HG02870 (cell line): ENCODE measurements at regions not wholly inside any gene's neighbourhood (a gene's known extent, or its start where the extent isn't known, plus 50 kb on each side); places are given as distances from the start of the nearest gene placed in this dataset.

ENCODE experiments used
- ATAC-seq: cut with Tn5 transposase; IDR thresholded peaks from one replicate; pipeline ENCODE4 v1.9.1; 2021; ENCODE audit warnings: mild to moderate bottlenecking, moderate library complexity; ENCODE audit not compliant: unreplicated experiment

GRCh38 chrX:51954592-51954991 lies 61.2 kb downstream of the MAGED1 start:
- no peak for ATAC-seq

- peak; percentile 99 for ATAC-seq
Measured at GRCh38 chrX:51955200-51955599, 61.8 kb downstream of the MAGED1 start.

- ATAC-seq: no peak
Measured at GRCh38 chrX:51956441-51956840, 63.0 kb downstream of the MAGED1 start.

GRCh38 chrX:51975360-51975759 lies 81.9 kb downstream of the MAGED1 start:
- ATAC-seq: no peak

DNA sequence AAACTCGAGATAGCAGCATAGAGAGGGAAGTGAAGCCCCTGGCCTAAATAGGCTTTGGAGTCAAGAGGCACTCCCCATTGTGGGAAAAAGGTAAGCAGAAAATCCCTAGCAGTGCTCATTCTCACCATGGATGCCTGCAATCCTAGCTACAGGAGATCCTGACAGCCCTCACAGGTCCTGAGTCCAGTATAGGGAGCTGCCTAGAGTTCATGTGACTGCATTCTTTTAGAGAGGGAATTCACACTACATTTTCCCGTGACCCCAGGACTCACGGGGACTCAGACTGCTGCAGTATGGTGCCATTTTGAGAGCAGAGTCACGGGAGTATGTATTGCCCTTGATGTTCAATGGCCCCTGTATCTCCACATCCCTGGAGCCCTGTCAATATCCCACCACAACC lies 82.4 kb downstream of the MAGED1 start:
- no peak for ATAC-seq

DNA sequence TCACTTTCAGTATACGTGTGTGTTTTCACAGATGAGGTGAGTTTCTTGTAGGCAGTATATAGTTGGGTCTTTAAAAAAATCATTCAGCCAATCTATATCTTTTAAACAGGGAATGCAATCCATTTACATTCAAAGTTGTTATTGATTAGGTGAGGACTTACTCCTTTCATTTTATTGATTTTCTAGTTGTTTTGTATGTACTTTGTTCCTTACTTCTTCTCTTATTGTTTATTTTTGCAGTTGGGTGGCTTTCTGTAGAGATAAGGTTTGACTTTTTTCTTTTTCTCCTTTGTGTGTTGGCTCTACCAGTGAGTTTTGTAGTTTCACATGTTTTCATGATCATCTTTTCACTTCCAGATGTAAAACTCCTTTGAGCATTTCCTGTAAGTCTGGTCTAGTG lies 83.1 kb downstream of the MAGED1 start:
- ATAC-seq: no peak
